ENCODE measurements at regions not wholly inside any gene's neighbourhood (a gene's known extent, or its start where the extent isn't known, plus 50 kb on each side); places are given as distances from the start of the nearest gene placed in this dataset.

DNA sequence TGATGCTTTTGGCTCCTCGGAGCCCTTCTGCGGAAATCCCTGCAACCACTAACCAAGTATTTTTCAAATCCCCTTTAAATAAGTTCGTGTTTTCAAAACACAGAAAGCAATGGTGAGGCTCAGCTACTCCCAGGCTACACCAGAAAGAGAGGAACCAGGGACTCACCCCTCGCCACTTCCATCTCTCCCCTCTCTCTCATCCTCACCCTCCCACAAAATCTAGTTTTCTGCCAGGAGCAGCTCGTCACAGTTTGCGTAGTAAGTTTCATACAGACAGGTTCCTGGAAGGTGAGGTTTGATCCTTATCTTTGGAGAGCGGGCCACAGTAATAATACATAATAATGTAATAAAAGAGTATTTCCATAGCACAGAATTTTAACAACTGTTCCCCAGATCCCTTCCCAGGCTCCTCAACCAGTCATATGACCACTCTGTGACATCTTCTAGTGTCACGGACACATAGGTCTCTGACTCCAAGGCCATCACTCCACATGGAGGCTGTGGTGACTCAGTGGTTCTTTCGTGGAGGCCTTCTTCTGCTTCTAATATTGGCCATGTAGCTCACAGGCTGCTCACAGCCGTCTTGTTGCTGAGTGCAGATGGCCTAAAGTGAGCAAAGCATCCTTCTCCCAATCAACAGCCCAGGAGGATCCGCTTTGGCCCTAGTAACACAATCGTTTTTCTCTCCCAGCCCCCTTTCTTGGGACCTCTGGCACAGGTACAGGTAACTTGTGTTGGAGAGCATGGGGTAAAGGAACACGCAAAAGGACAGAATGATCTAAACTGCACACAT, 295.7 kb downstream of the CDC5L start:
- no peak for TF ChIP-seq EZH2 (IDR thresholded peaks at IDR 0.05; ENCODE audit: insufficient read depth, poor library complexity, severe bottlenecking)
- no peak for TF ChIP-seq EZH2phosphoT487 (IDR thresholded peaks at IDR 0.05; ENCODE audit: insufficient read depth, low read depth)

Measured in GM23248 (cell line).